Choroid plexus epithelial cell (primary cell): ENCODE measurements at regions not wholly inside any gene's neighbourhood (a gene's known extent, or its start where the extent isn't known, plus 50 kb on each side); places are given as distances from the start of the nearest gene placed in this dataset.

Source experiments
- DNase-seq: peaks from one replicate; pipeline ENCODE4 v3.0.0-alpha.2; 2010; ENCODE audit warnings: low read depth
- H3K4me3 ChIP-seq: 2 replicates; pipeline ENCODE4 v1.5.1; 2011; ENCODE audit warnings: low read depth, mild to moderate bottlenecking, control low read depth, low read length, moderate library complexity
- CTCF ChIP-seq: conservative IDR thresholded peaks from 2 replicates; pipeline ENCODE4 v1.5.1; 2011; ENCODE audit warnings: low read depth, mild to moderate bottlenecking, control low read depth, inconsistent platforms, low read length, moderate library complexity

DNA sequence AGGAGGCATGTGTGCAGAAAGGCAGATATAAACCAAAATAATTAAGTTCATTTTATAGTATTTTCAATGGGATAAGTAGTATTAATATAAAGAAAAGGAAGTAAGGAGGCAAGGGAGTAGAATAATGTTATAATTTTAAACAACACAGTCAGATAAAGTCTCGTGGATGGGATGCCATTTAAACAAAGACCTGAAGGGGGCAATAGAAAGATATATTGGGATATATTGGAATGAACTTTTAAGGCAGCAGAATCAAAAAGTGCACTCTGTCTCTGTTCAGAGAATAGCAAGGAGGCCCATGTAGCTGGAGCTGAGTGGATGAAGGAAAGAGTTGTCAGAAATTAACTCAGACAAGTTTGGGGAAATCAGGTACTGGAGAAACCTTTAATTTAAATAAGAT, 158.7 kb downstream of the CGGBP1 start:
- DNase-seq = peak; percentile 22
- H3K4me3 ChIP-seq = no peak overlapping the region
- peak; percentile 45 for TF ChIP-seq CTCF

- TF ChIP-seq CTCF = no peak
- H3K4me3 ChIP-seq = no peak overlapping the region
- DNase-seq = no peak
Measured at GRCh38 chr3:87898971-87899370, 159.8 kb downstream of the CGGBP1 start.

- TF ChIP-seq CTCF = no peak
- no peak overlapping the region for H3K4me3 ChIP-seq
- no peak for DNase-seq
Measured at GRCh38 chr3:87895983-87896382, 162.8 kb downstream of the CGGBP1 start.

DNA sequence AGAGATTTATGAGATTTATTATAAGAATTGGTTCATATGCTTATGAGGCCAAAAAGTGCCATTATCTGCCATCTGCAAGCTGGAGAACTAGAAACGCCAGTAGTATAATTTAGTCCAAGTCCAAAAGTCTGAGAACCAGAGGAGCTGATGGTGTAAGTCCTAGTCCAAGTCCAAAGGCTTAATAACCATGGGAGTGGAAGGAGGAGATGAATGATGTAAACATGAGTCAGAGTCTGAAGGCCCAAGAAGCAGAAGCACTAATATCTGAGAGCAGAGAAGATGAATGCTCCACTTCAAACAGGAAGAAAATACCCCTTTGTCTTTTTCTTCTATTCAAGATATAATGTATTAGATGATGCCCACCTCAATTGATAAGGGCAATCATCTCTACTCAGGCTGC, 185.7 kb downstream of the CGGBP1 start:
- no peak for TF ChIP-seq CTCF
- peak; percentile 59 for DNase-seq
- no peak overlapping the region for H3K4me3 ChIP-seq

DNA sequence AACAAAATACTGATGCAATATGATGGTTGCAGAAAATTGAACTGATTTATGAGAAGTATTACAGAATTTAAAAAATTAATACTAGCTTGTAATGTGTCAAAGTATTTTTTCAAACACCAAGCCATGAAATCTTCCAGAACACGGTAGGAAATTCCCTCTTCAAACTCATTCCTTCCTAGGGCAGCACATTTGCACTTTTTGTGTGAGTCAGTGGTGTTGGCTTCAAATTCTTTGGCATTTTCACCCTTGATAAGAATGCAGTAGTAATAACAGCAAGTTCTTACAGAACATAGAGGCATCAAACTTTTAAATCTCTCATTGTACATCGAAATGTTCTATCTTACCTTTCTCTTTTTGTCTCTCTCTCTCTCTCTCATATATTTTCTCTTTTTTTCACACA, 191.8 kb downstream of the CGGBP1 start:
- no peak overlapping the region for H3K4me3 ChIP-seq
- no peak for TF ChIP-seq CTCF
- peak; percentile 66 for DNase-seq

- peak; percentile 35 for DNase-seq
- TF ChIP-seq CTCF = no peak
- H3K4me3 ChIP-seq = no peak overlapping the region
Measured at GRCh38 chr3:87856126-87856525, 202.7 kb downstream of the CGGBP1 start.

DNA sequence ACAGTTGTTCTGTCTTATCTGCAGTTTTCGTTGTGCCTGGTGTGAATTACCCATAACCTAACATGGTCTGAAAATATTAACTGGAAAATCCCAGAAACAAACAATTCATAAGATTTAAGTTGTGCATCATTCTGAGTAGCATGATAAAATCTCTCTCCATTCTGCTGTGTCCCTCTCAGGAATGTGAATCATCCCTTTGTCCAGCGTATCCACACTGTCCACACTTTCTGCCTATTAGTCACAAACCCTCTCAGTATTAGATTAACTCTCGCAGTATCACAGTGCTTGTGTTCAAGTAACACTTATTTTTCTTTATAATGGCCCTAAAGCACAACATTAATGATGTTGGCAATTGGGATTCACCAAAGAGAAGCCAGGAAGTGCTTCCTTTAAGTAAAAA, 203.2 kb downstream of the CGGBP1 start:
- DNase-seq = peak; percentile 65
- TF ChIP-seq CTCF = no peak
- H3K4me3 ChIP-seq = no peak overlapping the region
